ENCODE measurements at regions not wholly inside any gene's neighbourhood (a gene's known extent, or its start where the extent isn't known, plus 50 kb on each side); places are given as distances from the start of the nearest gene placed in this dataset.

GRCh38 chr2:60309336-60309735 lies 244.1 kb downstream of the BCL11A start:
- H3K18ac ChIP-seq (ENCODE audit: extremely low read depth, low read length), result no peak overlapping the region
- no peak overlapping the region for H2BK12ac ChIP-seq (ENCODE audit: low read depth, low read length)
- DNase-seq (ENCODE audit: low read depth in 1 of 2, low spot score in 2 of 2) (no peak), FAIRE-seq (no peak)
- H3K4me3 ChIP-seq (ENCODE audit: extremely low read depth in 1 of 4, insufficient read depth in 2 of 4, low read depth in 3 of 4, low read length in 4 of 4), result no peak overlapping the region
- no peaks in the 10 kb centered on the region for H3K79me2 ChIP-seq (ENCODE audit: control insufficient read depth in 1 of 2, insufficient read depth in 2 of 2, low read length in 2 of 2)
- no peak overlapping the region for H4K5ac ChIP-seq (ENCODE audit: insufficient read length, low read depth, low read length)
- H3K56ac ChIP-seq (replicated peaks; ENCODE audit: insufficient read length, low read depth, low read length), result no peak overlapping the region
- H3K23ac ChIP-seq (ENCODE audit: insufficient read length), result no peak overlapping the region
- H3K27ac ChIP-seq (ENCODE audit: low read depth, low read length), result no peak overlapping the region
- H2BK120ac ChIP-seq (replicated peaks; ENCODE audit: low read depth, low read length), result no peak overlapping the region
- H4K8ac ChIP-seq (ENCODE audit: extremely low read depth, insufficient read depth, low read length), result no peak overlapping the region; the same call in 1 of the 2 replicates
- H3K27me3 ChIP-seq (replicated peaks in 1 of 4; ENCODE audit: control insufficient read depth in 3 of 4, extremely low read depth in 1 of 4, insufficient read depth in 3 of 4, low read length in 3 of 4), result no peaks in the 10 kb centered on the region
- H3K23me2 ChIP-seq (ENCODE audit: low read depth, low read length), result no peaks in the 10 kb centered on the region
- no peaks in the 10 kb centered on the region; a peak in 1 of 8 replicates for H3K36me3 ChIP-seq (ENCODE audit: control insufficient read depth in 2 of 4, insufficient read depth in 4 of 4, low read length in 3 of 4)
- peaks cover 0 to 5% (median 0%) of the 10 kb centered on the region in 4 experiments; a peak in 1 of 7 replicates for H3K4me1 ChIP-seq (replicated peaks in 1 of 4; ENCODE audit: control insufficient read depth in 3 of 4, insufficient read depth in 4 of 4, low read length in 3 of 4)
- POLR2A ChIA-PET (ENCODE audit: partially characterized antibody), result no interaction called here
- no peak overlapping the region for H3K14ac ChIP-seq (ENCODE audit: insufficient read length)
- H3K4me2 ChIP-seq (ENCODE audit: insufficient read depth in 1 of 2, low read depth in 2 of 2, low read length in 2 of 2), result no peak overlapping the region
- H2BK15ac ChIP-seq (ENCODE audit: low read length), result no peak overlapping the region
- CTCF ChIA-PET (ENCODE audit: partially characterized antibody), result interaction anchor here (0.7 to 0.9 kb wide), 2 partner anchors 375 to 1363 kb away, joined by 3 read pairs; no protein-coding TSS in a partner anchor
- no peak overlapping the region for H2AK5ac ChIP-seq (ENCODE audit: low read depth, low read length)
- no peak overlapping the region for H4K91ac ChIP-seq (replicated peaks; ENCODE audit: insufficient read length, low read length)
- 89% methylated on average over 4 of the region's 4 CpGs; no CpG with 5 or more reads in 1 of the 2 experiments for WGBS, 2 experiments (ENCODE audit: extremely low coverage in 1 of 2, insufficient coverage in 1 of 2, insufficient read length in 1 of 2, insufficient replicate concordance in 2 of 2, low coverage in 1 of 2, low lambda C conversion rate in 2 of 2, missing lambda C conversion rate in 1 of 2)
- H4K20me1 ChIP-seq (replicated peaks in 1 of 2; ENCODE audit: control insufficient read depth in 1 of 2, insufficient read depth in 2 of 2, low read length in 2 of 2), result no peaks in the 10 kb centered on the region
- H3K4ac ChIP-seq (replicated peaks; ENCODE audit: insufficient read length, low read depth, low read length), result no peak overlapping the region
- no peaks in the 10 kb centered on the region for H3K79me1 ChIP-seq (ENCODE audit: low read depth, low read length)
- no peak overlapping the region for H2BK20ac ChIP-seq (ENCODE audit: low read length)
- H2AFZ ChIP-seq (ENCODE audit: low read length), result no peak overlapping the region
- no peak overlapping the region for H3K9ac ChIP-seq (replicated peaks in 1 of 4; ENCODE audit: extremely low read depth in 1 of 4, low read depth in 3 of 4, low read length in 3 of 4)
- H2BK5ac ChIP-seq (ENCODE audit: low read depth, low read length), result no peak overlapping the region
- H3K9me3 ChIP-seq (ENCODE audit: insufficient read depth in 2 of 2, low read depth in 1 of 2, low read length in 1 of 2), result no peaks in the 10 kb centered on the region
- TF ChIP-seq CHD2 (IDR thresholded peaks at IDR 0.05; ENCODE audit: low read length) (no peak), SRF (IDR thresholded peaks at IDR 0.05; ENCODE audit: low read depth, low read length) (no peak), RBBP5 (IDR thresholded peaks at IDR 0.05; ENCODE audit: borderline replicate concordance, low read depth, low read length) (no peak), BCL11A (IDR thresholded peaks at IDR 0.05; ENCODE audit: low read depth in 2 of 2, low read length in 2 of 2) (no peak), EGR1 (IDR thresholded peaks at IDR 0.05; ENCODE audit: borderline replicate concordance, low read depth, low read length) (no peak), E2F6 (IDR thresholded peaks at IDR 0.05) (no peak), POLR2AphosphoS5 (IDR thresholded peaks at IDR 0.05; ENCODE audit: low read depth, low read length) (no peak), KDM4A (IDR thresholded peaks at IDR 0.05; ENCODE audit: low read depth, low read length, severe bottlenecking) (no peak), EP300 (IDR thresholded peaks at IDR 0.05; ENCODE audit: borderline replicate concordance in 1 of 2, low read depth in 2 of 2, low read length in 2 of 2) (no peak), RAD21 (IDR thresholded peaks at IDR 0.05 in 1 of 2, conservative IDR thresholded peaks at IDR 0.05 in 1 of 2; ENCODE audit: low read depth in 2 of 2, low read length in 2 of 2) (no peak), SIX5 (IDR thresholded peaks at IDR 0.05; ENCODE audit: low read depth, low read length) (no peak), TAF7 (optimal IDR thresholded peaks at IDR 0.05; ENCODE audit: borderline replicate concordance, low read depth, low read length) (no peak), POLR2A (IDR thresholded peaks at IDR 0.05; ENCODE audit: control extremely low read depth in 1 of 2, low read depth in 2 of 2, low read length in 2 of 2) (no peak)
